Loucy (cell line): ENCODE measurements at regions not wholly inside any gene's neighbourhood (a gene's known extent, or its start where the extent isn't known, plus 50 kb on each side); places are given as distances from the start of the nearest gene placed in this dataset.
"Not testable (repeated sequence)": the region's sequence is repeated elsewhere in the genome, so short reads cannot be mapped to it uniquely, and the experiment has no call there.

Source experiments
- H2AFZ ChIP-seq: fragments of 200-600 bp; sonication (generic); 2 replicates; pipeline ENCODE4 v1.6.0; 2016; ENCODE audit warnings: antibody characterized with exemption, mild to moderate bottlenecking, low read length, moderate library complexity
- H3F3A ChIP-seq: fragments of 200-600 bp; 2 replicates; pipeline ENCODE4 v1.6.0; 2016; ENCODE audit warnings: antibody characterized with exemption, low read depth, mild to moderate bottlenecking
- H3K27me3 ChIP-seq: fragments of 200-600 bp; sonication (generic); 2 replicates; pipeline ENCODE4 v1.6.1; 2014; ENCODE audit warnings: low read length, mild to moderate bottlenecking; ENCODE audit not compliant: insufficient read depth, poor library complexity, severe bottlenecking
- H3K36me3 ChIP-seq: fragments of 200-600 bp; sonication (generic); 2 replicates; pipeline ENCODE4 v1.6.1; 2016; ENCODE audit warnings: low read length; ENCODE audit not compliant: insufficient read depth
- H3K4me1 ChIP-seq: fragments of 200-600 bp; sonication (generic); 2 replicates; pipeline ENCODE4 v1.5.1; 2014; ENCODE audit warnings: low read length, mild to moderate bottlenecking; ENCODE audit not compliant: insufficient read depth, poor library complexity, severe bottlenecking
- H3K4me2 ChIP-seq: fragments of 200-600 bp; sonication (generic); 2 replicates; pipeline ENCODE4 v1.6.0; 2014; ENCODE audit warnings: antibody characterized with exemption, low read length, low read depth, mild to moderate bottlenecking; ENCODE audit not compliant: poor library complexity, severe bottlenecking
- H3K4me3 ChIP-seq: fragments of 200-600 bp; sonication (generic); 2 replicates; pipeline ENCODE4 v1.5.1; 2014; ENCODE audit warnings: low read length, mild to moderate bottlenecking, mixed read lengths; ENCODE audit not compliant: poor library complexity, severe bottlenecking
- H3K79me2 ChIP-seq: fragments of 200-600 bp; sonication (generic); 2 replicates; pipeline ENCODE4 v1.6.1; 2014; ENCODE audit warnings: low read length; ENCODE audit not compliant: insufficient read depth
- H3K9ac ChIP-seq: fragments of 200-600 bp; sonication (generic); 2 replicates; pipeline ENCODE4 v1.6.0; 2014; ENCODE audit warnings: mild to moderate bottlenecking, low read depth, low read length, moderate library complexity; ENCODE audit not compliant: poor library complexity, severe bottlenecking
- H3K9me2 ChIP-seq: fragments of 200-600 bp; sonication (generic); replicated peaks from 2 replicates; pipeline ENCODE4 v1.6.1; 2016; ENCODE audit warnings: low read depth, low read length, mixed read lengths
- H3K9me3 ChIP-seq: fragments of 200-600 bp; sonication (generic); 2 replicates; pipeline ENCODE4 v1.6.1; 2014; ENCODE audit warnings: mild to moderate bottlenecking, antibody characterized with exemption, low read length, low read depth; ENCODE audit not compliant: insufficient read depth
- H4K20me1 ChIP-seq: fragments of 200-600 bp; sonication (generic); 2 replicates; pipeline ENCODE4 v1.6.0; 2014; ENCODE audit warnings: antibody characterized with exemption, low read length, mild to moderate bottlenecking; ENCODE audit not compliant: insufficient read depth, poor library complexity, severe bottlenecking
- EZH2phosphoT487 ChIP-seq: fragments of 200-600 bp; IDR thresholded peaks from 2 replicates; pipeline ENCODE4 v1.6.1; 2018; ENCODE audit warnings: antibody characterized with exemption, mild to moderate bottlenecking, moderate library complexity, borderline replicate concordance
- TF ChIP-seq, protein P1 (sequence below): fragments of 200-600 bp; sonication (generic); conservative IDR thresholded peaks from 2 replicates; pipeline ENCODE4 v1.5.1; 2014; ENCODE audit warnings: mild to moderate bottlenecking, antibody characterized with exemption, low read length

GRCh38 chr6:120447605-120448004 lies 886.7 kb downstream of the TBC1D32 start:
- no peaks in the 10 kb centered on the region for H3K27me3 ChIP-seq
- no peaks in the 10 kb centered on the region for H3K9me2 ChIP-seq
- H3F3A ChIP-seq, result no peaks in the 10 kb centered on the region
- H3K79me2 ChIP-seq, result no peaks in the 10 kb centered on the region
- H3K4me3 ChIP-seq, result no peak overlapping the region
- H2AFZ ChIP-seq, result no peak overlapping the region
- no peaks in the 10 kb centered on the region for H3K36me3 ChIP-seq
- no peak overlapping the region for H3K4me2 ChIP-seq
- no peaks in the 10 kb centered on the region for H4K20me1 ChIP-seq
- no peak overlapping the region for H3K9ac ChIP-seq
- no peaks in the 10 kb centered on the region for H3K9me3 ChIP-seq
- no peaks in the 10 kb centered on the region for H3K4me1 ChIP-seq
- TF ChIP-seq, protein P1, sequence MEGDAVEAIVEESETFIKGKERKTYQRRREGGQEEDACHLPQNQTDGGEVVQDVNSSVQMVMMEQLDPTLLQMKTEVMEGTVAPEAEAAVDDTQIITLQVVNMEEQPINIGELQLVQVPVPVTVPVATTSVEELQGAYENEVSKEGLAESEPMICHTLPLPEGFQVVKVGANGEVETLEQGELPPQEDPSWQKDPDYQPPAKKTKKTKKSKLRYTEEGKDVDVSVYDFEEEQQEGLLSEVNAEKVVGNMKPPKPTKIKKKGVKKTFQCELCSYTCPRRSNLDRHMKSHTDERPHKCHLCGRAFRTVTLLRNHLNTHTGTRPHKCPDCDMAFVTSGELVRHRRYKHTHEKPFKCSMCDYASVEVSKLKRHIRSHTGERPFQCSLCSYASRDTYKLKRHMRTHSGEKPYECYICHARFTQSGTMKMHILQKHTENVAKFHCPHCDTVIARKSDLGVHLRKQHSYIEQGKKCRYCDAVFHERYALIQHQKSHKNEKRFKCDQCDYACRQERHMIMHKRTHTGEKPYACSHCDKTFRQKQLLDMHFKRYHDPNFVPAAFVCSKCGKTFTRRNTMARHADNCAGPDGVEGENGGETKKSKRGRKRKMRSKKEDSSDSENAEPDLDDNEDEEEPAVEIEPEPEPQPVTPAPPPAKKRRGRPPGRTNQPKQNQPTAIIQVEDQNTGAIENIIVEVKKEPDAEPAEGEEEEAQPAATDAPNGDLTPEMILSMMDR, result no peak
- no peak for TF ChIP-seq EZH2phosphoT487

- H3K4me3 ChIP-seq, H3K9me3 ChIP-seq, H3K9ac ChIP-seq, H3K9me2 ChIP-seq, H3K79me2 ChIP-seq, H3K4me1 ChIP-seq, H3K36me3 ChIP-seq, H2AFZ ChIP-seq, H3K27me3 ChIP-seq, H3K4me2 ChIP-seq, H4K20me1 ChIP-seq, H3F3A ChIP-seq: not testable (repeated sequence)
Measured at GRCh38 chr6:120432840-120433239, 901.4 kb downstream of the TBC1D32 start.

- Histone ChIP-seq H3K9ac (no peak overlapping the region), H3F3A (no peaks in the 10 kb centered on the region), H2AFZ (no peak overlapping the region), H3K4me3 (no peak overlapping the region), H3K9me3 (no peaks in the 10 kb centered on the region), H4K20me1 (no peaks in the 10 kb centered on the region), H3K4me2 (no peak overlapping the region), H3K36me3 (no peaks in the 10 kb centered on the region), H3K9me2 (no peaks in the 10 kb centered on the region), H3K4me1 (no peaks in the 10 kb centered on the region), H3K27me3 (no peaks in the 10 kb centered on the region), H3K79me2 (no peaks in the 10 kb centered on the region)
- TF ChIP-seq, protein P1, result no peak
- TF ChIP-seq EZH2phosphoT487, result no peak
Measured at GRCh38 chr6:120431841-120432240, 902.4 kb downstream of the TBC1D32 start.

DNA sequence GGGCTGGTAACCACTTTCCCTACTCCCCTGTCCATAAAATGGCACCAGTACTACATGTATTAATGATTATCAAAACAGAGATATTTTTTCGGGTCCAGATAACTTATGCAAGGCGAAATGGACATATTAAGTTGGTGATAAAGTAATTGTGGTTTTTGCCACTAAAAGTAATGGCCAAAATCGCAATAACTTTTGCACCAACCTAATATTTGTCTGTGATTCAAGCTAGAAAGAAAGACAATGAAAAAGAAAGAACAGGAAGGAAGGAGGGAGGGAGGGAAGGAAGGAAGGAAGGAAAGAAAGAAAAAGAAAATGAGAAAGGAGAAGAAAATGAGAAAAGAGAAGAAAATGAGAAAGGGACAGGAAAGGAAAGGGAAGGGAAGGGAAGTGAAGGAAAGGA lies 922.9 kb downstream of the TBC1D32 start:
- H2AFZ ChIP-seq, result no peak overlapping the region
- no peaks in the 10 kb centered on the region for H3K27me3 ChIP-seq
- H3F3A ChIP-seq, result no peaks in the 10 kb centered on the region
- no peaks in the 10 kb centered on the region for H4K20me1 ChIP-seq
- TF ChIP-seq EZH2phosphoT487, result no peak
- TF ChIP-seq, protein P1, result no peak
- H3K9me3 ChIP-seq, result no peaks in the 10 kb centered on the region
- H3K36me3 ChIP-seq, result no peaks in the 10 kb centered on the region
- H3K9ac ChIP-seq, result no peak overlapping the region
- H3K79me2 ChIP-seq, result no peaks in the 10 kb centered on the region
- H3K4me1 ChIP-seq, result no peaks in the 10 kb centered on the region
- no peak overlapping the region for H3K4me2 ChIP-seq
- H3K4me3 ChIP-seq, result no peak overlapping the region
- no peaks in the 10 kb centered on the region for H3K9me2 ChIP-seq
